RCC 7860 (cell line): ENCODE measurements at regions not wholly inside any gene's neighbourhood (a gene's known extent, or its start where the extent isn't known, plus 50 kb on each side); places are given as distances from the start of the nearest gene placed in this dataset.

Experiments
- DNase-seq: peaks from one replicate; pipeline ENCODE4 v3.0.0-alpha.2; 2015; ENCODE audit warnings: low spot score
- FAIRE-seq: peaks from 2 replicates; lab custom pipeline; 2012; peaks lifted over from hg19 to GRCh38; lab: Jason Lieb, UNC

DNA sequence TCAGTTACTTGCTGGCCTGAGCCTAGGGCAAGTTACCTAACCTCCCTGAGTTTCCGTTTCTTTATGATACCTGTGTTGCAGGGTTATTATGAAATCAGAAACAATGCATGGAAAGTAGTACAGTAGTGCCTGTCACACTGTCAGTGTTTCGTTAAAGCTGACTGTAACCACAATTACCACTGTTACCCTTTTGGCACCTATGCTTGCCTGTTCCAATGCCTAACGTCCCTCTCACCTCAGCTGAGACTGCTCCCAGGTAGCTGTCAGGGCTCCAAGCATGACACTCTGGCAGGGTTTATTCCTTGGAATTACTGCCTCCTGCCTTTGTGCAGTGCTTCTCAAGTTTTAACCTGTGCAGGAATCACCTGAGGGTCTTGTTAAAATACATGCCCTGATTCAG lies 135.2 kb upstream of the RBMS1 start:
- FAIRE-seq (no peak), DNase-seq (no peak)

DNA sequence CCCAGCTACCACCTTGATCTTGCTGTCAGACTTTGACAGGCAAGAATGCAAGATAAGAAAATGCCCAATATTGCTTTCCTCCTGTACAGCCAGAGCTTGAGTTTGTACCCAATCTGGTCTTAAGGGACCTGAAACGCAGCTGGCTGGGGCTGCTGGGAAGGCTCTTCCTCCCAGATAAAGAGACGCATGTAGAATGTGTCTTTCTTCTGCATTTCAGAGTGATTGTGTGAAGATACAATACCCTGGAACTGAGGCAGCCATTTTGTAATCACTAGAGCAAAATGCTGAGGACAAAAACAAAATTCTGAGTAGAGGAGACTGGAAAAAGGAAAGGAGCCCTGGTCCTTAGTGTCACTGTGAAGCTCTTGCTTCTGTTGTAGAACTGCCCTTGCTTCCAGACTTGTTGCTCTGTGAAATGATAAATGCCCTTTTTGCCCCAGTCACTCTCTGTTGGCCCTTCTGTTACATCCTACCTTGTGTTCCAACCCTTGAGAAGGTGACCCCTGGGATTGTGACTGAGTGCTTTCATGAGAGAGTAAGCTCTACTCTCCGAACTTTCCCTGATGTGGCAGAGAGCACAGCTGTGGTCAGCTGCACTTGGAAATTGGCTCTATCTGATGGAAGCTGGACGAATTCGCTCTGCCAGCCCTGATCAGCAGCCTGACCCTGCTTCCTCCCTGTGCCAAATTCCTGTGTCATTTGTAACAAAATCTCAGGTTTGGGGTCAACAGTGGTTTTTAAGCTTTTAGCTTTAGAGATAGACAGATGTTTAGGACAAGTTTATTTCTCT lies 137.4 kb upstream of the RBMS1 start:
- DNase-seq (no peak), FAIRE-seq (no peak)

DNA sequence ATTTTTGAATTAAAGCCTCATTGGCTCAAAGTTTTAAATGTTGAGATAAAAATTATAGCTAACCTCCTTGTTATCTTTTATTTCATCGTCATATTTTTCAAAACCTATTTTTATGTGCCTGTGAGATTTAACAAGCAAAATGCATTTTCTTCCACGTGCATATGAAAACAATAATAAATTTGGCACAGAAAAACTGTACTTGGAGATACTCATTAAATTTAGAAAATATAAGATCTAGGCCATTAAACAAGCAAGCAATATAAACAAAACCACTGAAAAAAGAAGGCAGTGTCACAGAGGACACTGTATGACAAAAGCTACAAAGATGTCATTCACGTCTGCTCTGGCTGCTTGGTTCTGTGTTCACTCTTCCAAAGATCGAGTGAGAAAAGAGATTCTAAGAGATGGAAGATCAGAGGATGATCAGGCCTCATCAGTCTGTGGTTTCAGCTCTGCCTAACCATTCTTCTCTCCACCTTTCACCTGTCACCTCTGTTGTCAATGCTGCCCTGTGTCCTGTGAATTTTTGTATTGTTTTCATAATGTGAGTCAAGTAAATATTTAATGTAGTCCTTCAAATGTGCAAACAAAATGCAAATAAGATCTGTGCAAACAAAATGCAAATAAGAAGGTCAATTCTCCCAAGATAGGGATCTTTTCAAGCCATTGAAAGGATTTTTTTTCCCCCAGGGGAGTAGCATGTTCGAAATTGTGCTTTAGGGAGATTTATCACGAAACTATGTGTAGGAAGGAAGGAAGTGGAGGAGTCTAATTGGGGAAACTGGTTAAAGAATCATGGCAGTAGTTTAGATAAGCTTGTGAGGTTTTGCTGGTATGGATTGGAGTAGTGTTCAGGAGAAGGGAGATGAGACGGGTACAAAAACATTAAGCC lies 138.7 kb upstream of the RBMS1 start:
- FAIRE-seq = no peak

DNA sequence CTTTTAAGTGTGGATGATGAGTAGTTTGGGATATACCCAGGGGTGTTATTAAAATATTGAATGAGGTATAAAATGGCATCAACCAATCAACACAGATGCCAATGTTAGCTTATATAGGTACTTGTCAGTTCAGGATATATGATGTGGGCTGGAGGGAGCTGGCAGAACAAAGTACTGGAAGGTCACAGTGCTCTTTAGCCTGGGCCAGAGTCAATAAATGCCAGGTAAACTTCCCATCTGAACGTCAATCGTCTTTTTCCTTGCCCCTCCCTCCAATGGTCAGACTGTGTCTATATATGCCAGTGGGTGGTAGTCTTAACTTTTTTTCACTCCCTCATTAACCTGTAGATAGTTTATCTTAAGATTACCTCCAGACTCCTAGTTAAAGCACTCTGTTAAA lies 140.8 kb upstream of the RBMS1 start:
- no peak for FAIRE-seq

More for the DNA sequence above, 138.7 kb upstream of the RBMS1 start:
- no peak for DNase-seq

DNA sequence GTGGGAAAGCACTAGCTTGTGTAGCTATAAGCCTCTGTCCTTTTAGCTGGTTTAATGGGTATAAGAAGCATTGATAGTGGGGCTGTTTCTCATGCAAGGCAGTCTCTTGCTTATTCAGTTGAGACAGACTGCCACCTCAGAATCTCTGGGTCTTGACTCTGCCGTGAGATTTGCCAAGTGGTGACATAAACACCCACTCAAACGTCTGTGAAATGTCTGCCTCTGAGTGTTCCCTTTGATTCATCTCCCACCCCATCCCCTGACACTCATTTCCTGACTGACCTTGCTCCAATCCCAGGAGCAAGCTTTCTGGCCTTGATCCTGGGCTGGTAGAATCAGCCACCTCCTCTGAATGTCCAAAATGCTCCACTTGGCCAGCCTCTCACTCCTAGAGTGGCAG lies 141.9 kb upstream of the RBMS1 start:
- DNase-seq (peak; percentile 9), FAIRE-seq (no peak)

More for the DNA sequence above, 140.8 kb upstream of the RBMS1 start:
- DNase-seq = no peak

DNA sequence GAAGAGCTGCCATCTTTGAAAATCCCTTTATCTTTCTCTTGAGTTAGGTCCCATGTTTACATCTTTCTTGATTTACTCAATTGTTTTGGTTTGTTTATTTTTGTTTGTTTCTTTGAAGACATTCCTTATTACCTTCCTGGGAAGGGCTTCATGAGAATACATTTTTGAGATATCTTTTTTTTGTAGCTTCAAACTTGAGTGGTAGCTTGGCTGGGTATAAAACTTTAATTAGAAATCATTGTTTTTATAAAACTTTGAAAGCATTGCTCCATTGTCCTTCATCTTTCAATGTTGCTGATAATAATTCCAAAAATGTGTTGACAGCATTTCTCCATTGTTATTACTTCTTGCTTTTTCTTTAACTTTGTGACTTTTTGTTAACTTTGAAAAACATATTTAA lies 145.9 kb upstream of the RBMS1 start:
- FAIRE-seq (no peak), DNase-seq (no peak)

DNA sequence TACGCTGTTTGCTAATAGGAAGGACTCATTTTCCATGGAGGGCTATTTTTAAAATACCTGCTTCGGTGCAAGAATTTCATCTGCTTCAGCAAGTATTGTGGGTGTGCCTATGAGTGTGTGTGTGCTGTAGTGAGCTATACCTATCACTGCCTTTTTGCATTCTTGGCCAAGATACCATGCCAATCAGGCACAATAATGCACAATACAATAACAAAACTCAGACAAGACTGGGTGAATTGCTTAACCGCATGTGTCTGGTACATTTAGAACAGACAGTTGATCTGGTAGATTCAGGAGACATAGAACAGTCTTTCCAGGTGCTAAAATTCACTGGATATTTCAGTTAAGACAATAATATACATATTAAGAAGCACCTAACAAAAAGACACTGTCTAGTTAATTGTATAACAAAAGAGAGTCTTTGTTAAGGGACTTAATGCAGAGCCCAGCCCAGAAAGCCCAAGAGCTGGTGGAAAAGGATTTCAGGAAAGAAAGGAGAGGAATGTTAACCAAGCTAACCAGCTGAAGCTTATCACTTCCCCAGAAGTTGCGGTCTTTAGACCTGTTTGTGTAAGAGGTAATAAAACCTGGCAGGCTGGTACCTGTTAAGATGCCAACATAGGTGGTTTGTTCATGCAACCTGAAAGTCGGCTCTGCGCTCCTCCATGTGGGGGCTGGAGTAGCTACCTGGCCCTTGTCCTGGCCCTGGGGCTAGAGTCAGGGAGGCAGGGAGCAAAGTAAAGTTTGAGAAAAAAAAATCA lies 153.3 kb upstream of the RBMS1 start:
- FAIRE-seq (no peak), DNase-seq (no peak)

DNA sequence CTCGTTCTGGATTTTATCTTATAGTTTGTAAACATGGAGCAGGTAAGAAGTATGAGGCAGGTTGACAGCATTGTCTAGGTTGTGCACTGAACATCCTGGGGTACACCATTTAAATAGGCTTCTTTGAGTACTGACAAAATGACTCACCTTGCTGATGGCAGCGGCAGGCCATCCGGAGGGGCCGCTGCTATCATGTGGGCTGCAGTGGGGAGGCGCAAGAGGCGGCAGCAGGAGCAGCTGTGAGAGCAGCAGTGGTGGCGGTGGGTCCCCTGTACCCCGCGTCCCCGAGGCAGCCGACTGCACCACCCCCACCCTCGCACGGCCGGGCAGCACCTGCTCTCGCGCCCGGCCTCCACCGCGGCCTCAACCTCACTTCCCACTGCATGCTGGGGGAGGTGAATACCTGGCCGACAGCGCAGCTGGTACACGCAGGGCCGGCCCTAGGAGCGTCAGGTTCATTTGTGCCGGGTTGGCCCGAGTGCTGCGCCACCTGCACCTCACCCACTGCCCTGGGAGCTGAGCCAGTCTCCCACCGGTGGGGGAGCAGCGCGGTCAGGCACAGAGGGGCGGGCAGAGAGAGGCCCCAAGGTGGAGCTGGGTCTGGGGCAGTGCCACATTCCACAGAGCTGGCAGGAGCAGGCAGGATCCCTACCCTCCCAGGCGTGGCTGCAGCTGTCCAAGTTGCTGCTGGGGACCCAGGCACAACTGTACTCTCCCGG lies 154.5 kb upstream of the RBMS1 start:
- no peak for DNase-seq
- no peak for FAIRE-seq

DNA sequence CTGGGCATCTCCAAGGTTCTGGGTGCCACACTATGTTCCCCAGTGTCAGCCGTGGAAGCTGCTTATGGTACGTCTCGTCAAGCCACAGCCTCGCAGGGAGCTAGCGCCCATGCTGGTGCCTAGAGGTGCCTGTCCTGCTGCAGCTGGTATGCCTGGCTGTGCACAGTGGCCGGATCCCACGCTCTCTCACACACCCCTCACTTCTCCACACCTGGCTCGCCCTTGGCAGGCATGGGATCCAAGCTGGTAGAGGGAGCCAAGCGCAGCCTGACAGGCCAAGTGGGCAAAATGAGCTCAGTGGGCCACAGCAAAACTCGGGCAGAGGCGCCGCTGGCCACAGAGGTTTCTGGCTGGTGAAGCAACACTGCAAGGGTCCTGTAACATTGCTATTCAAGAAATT lies 156.1 kb upstream of the RBMS1 start:
- FAIRE-seq (no peak), DNase-seq (no peak)

DNA sequence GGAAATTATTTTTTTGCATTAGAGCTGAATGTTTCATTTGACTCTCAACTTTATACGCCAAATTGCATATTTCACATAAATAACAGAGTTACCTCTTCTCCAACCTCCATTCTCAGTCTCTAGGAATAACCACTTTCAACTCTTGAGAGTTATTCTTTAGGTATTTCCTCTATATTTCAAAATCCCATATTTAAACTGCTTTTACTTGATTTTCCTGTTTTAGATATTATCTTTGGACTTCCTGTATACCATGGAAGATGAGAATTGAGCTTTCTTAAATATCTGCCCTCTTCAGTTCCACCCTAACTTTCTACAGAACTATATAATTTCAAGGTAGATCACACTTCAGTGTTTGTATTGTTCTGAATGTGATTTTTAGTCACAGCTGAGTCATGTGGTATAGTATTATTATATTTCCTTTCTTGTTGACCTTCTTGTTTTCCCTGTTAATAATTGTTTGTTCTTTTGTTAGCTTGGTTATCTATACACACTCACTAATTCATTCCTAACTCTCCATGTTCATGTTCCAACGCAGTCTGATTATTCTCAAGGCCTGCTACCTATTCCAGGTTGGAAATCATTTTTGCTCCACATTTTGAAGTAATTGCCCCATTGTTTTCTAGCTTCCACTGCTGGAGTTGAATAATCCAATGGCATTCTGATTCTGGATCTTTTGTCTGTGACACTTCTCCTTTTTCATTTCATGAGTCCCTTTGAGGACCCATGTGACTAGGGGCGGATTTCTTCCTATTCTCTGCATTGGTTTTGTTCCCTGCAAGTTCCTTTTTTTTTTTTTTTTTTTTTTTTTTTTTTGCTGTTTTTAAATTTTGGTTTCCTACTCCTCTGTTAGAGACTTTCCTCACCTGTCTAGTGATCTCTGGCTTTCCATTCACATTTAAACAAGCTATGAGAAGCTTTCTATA lies 156.8 kb upstream of the RBMS1 start:
- DNase-seq (no peak), FAIRE-seq (no peak)

DNA sequence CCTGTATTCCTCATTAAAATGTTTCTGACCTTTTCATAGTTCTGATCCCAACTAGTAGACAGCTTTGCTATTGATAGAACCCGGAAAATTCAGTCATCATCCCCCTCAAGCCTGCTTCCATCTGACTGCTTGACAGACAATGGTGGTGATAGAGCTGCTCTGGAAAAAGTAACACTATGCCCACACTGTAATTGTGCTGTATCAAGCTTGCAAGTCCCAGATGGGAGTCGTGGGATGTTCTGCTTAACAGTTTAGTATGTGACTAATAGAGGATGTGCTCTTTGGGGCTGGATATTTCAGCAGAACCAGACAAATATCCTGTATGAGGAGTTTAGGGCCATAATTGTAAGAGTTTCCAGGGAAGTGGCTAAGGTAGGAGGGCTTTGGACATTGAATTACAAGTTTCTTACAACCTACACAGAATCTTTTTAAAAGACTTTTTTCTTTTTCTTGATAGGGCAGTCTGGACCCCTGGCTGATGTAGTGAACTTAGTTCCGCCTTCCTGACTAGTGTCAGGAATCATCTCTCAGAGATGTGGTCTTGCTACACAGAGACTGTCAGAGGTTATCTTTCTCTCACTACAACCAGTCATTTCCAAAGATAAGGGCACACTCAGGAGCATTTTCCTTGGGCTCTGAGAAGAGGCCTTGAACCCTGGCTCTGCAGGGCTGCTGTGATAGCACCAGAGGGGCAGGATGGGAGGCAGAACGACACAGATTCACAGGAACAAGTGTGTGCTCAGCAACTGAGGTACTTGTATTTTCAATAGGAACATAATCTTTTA lies 158.0 kb upstream of the RBMS1 start:
- no peak for DNase-seq

DNA sequence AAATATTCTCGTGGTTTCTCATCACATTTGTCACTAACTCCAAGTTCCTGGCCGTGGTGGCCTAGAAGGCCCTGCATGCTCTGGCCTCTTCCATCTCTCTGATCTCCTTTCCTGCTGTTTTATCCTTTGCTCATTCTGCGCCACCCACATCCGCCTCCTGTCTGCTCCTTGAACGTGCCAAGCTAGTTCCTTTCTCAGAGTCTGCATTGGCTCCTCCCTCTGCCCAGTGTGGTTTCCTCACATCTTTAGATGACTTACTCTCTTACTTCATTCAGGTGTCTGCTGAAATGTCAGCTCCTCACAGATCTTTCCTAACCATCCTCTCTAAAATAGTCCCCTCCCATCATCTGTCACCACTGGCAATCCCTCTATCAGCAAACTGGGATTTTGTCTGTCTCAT lies 158.6 kb upstream of the RBMS1 start:
- FAIRE-seq (no peak), DNase-seq (no peak)

More for the DNA sequence above, 158.0 kb upstream of the RBMS1 start:
- FAIRE-seq = no peak

DNA sequence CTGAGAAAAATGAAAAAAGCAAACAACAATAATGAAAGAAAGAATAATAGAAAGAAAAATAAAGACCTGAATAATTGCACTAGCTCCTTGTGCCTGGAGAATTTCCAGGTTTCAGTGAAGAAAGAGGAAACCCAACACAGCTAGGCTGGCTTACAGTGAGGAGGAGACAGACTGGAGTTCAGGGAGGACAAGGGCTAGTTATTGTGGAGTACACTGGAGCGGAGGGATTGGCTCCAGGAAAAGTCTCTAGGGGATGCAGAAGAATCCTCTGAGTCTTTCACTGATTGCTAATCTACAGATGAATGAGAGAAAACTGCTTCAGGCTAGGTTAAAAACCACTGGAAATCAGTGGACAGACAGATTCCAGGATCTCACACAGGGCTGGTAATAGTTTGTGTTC lies 163.6 kb upstream of the RBMS1 start:
- no peak for DNase-seq
- FAIRE-seq = no peak

DNA sequence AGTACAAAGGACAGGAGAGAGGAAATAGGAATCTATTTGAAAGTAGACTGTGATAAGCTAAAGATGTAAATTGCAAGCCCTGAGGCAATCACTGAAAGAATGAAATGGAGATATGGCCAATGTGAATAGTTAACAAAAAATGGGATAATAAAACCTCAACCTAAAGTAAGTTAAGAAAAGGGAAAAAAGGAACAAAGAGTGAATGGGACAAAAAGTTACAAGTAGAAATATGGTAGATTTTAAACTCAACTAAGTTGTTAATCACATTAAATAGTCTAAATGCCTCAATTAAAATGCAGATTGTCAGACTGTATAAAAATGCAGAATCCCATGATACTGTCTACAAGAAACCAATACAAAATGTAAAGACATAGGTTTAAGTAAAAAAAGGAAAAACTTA lies 165.2 kb upstream of the RBMS1 start:
- no peak for FAIRE-seq
- no peak for DNase-seq

DNA sequence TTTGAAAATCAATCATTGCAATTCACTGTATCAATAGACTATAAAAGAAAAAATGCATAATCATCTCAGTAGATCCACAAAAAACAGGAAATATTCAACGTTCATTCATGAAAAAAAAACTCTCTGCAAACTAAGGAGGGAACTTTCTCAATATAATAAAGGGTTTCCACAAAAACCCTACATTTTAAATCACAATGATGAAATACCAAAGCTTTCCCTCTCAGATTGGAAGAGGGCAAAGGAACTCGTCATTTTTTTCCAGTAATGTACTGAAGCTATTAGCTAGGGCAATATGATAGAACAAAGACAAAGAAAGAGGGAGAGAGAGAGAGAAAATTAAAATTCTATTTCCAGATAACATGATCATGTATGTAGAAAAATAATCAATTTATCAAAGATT lies 167.1 kb upstream of the RBMS1 start:
- DNase-seq = no peak

DNA sequence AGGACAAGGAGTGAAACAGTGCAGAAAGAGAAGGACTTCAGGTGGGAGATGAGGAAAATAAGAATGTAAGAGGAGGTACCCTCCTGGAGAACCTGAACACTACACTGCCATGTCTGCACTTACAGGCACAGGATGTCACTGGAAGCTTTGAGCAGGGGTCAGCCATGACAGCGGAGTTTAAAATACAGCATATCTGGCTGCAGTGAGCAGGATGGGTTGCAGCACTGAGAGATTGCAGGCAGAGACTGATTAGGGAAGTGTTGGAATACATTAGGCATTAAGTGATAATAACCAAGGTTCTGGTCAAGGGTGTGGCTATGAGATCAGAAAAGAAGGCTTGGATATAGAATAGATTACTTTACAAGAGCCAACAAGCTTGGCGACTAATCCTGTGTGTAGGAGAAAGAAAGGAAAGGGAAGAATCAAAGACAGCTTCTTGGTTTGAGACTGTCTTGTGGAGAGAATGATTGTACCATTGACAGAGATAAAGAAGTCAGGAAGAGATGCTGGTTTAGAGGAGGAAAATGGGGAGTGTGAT lies 171.1 kb upstream of the RBMS1 start:
- FAIRE-seq (no peak), DNase-seq (no peak)

More for the DNA sequence above, 167.1 kb upstream of the RBMS1 start:
- no peak for FAIRE-seq

DNA sequence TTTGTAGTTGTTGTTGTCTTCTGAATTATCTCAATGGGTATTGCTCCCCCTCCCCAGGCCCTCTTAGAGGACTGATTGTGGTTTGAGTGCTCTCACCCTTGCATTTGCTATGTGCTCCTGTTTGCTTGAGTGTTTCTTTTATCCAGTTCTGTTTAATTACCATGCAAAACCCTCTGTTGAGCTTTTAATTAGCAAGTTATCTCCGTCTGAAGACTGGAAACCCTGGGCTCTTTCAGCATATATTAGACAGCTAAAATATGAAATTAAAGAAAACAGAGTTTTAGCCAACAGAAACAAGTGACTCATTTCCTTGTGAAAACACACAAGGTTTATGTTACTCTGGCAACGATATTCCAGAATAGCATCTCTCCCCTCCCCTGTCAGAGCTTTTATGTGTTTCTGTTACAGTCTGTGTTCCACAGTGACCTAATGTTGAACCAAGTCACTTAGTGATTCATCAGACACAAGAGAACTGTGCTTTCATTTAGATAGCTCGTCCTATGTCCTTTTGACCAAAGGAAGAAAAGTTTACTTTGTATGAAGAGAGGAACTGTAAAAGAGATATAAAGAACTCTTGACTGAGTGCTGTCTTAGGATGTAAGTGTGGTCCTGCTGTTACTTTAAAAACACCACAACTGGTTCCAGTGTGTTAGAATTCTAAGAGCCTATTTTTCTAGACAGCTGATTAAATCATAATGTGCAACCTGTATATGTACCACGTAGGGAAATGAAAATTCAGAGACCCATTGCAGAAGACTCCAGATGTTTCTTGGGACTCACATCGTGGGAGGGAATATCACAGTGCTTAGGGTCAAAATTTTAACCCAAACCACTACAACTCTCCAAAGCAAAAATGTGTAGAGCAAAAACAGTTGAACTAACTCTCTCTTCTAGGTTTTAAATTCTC lies 172.8 kb upstream of the RBMS1 start:
- FAIRE-seq (peak; percentile 93), DNase-seq (peak; percentile 93)
